T-cell (primary cell): ENCODE measurements at regions not wholly inside any gene's neighbourhood (a gene's known extent, or its start where the extent isn't known, plus 50 kb on each side); places are given as distances from the start of the nearest gene placed in this dataset.

Experiments
- ATAC-seq, 4 experiments: fragments of 200-7000 bp in 3 of 4; fragments of 150-1000 bp in 1 of 4; cut with Tn5 transposase; replicated peaks in 1 of 4; 1 replicate in 3 of 4; 2 replicates in 1 of 4; pipeline ENCODE4 v1.10.0; 2021; ENCODE audit warnings: moderate library complexity in 3 of 4, mild to moderate bottlenecking in 2 of 4, moderate number of reproducible peaks in 1 of 4
- CTCF ChIA-PET, 2 donors: fragments of 300-600 bp; sonication (Branson Sonifier 250); formaldehyde crosslinking; loops; one replicate each; lab custom pipeline; 2022; ENCODE audit warnings: antibody characterized with exemption in 2 of 2; lab: Charles Lee
- POLR2A ChIA-PET, 2 donors: fragments of 300-600 bp; sonication (Branson Sonifier 250); formaldehyde crosslinking; loops; one replicate each; lab custom pipeline; 2022; ENCODE audit warnings: antibody characterized with exemption in 2 of 2; lab: Charles Lee
- DNase-seq, 35 experiments: peaks; one replicate each; pipeline versions ENCODE4 v3.0.0 to v3.0.0-alpha.2; 2013 to 2023
- H3K27ac ChIP-seq: one replicate; pipeline ENCODE4 v1.5.1; 2013; ENCODE audit warnings: low read length
- H3K27me3 ChIP-seq, 2 experiments: replicated peaks in 1 of 2; 1 replicate in 1 of 2; 2 replicates in 1 of 2; pipeline versions ENCODE4 v1.6.1 to v1.7.0; 2013; ENCODE audit warnings: low read length in 1 of 2, mixed read lengths in 1 of 2; ENCODE audit not compliant: control insufficient read depth in 2 of 2, insufficient read depth in 2 of 2; ENCODE audit errors: extremely low read depth in 1 of 2
- H3K36me3 ChIP-seq, 2 donors: 1 replicate in 1 of 2; 2 replicates in 1 of 2; pipeline versions ENCODE4 v1.6.1 to v1.7.0; 2013; ENCODE audit warnings: low read length in 1 of 2; ENCODE audit not compliant: control insufficient read depth in 2 of 2, insufficient read depth in 1 of 2; ENCODE audit errors: extremely low read depth in 1 of 2
- H3K4me1 ChIP-seq, 2 experiments: 1 replicate in 1 of 2; 2 replicates in 1 of 2; pipeline versions ENCODE4 v1.6.1 to v1.7.0; 2013; ENCODE audit warnings: low read length in 2 of 2, mixed read lengths in 1 of 2; ENCODE audit not compliant: insufficient read depth in 2 of 2, control insufficient read depth in 1 of 2; ENCODE audit errors: extremely low read depth in 1 of 2
- H3K4me3 ChIP-seq, 2 donors: 1 replicate in 1 of 2; 2 replicates in 1 of 2; pipeline versions ENCODE4 v1.5.1 to v1.7.0; 2013; ENCODE audit warnings: mild to moderate bottlenecking in 2 of 2, low read length in 1 of 2, moderate library complexity in 1 of 2; ENCODE audit not compliant: control insufficient read depth in 1 of 2; ENCODE audit errors: extremely low read depth in 1 of 2
- H3K9me3 ChIP-seq: 2 replicates; pipeline ENCODE4 v1.7.0; 2013
- H3K27ac Mint-ChIP-seq, 2 donors: one replicate each; pipeline ENCODE4 v1.8.0; 2020 to 2021; ENCODE audit warnings: mild to moderate bottlenecking in 2 of 2, mixed read lengths in 2 of 2
- H3K27me3 Mint-ChIP-seq, 2 donors: one replicate each; pipeline ENCODE4 v1.8.0; 2021 to 2022; ENCODE audit warnings: mixed read lengths in 2 of 2
- H3K36me3 Mint-ChIP-seq: one replicate; pipeline ENCODE4 v1.8.0; 2021; ENCODE audit warnings: mixed read lengths
- H3K4me1 Mint-ChIP-seq, 3 donors: one replicate each; pipeline ENCODE4 v1.8.0; 2020 to 2022; ENCODE audit warnings: mixed read lengths in 3 of 3, mild to moderate bottlenecking in 1 of 3
- H3K4me3 Mint-ChIP-seq, 3 donors: one replicate each; pipeline ENCODE4 v1.8.0; 2020 to 2022; ENCODE audit warnings: mild to moderate bottlenecking in 3 of 3, mixed read lengths in 3 of 3, moderate library complexity in 3 of 3
- H3K9me3 Mint-ChIP-seq, 3 donors: one replicate each; pipeline ENCODE4 v1.8.0; 2020 to 2022; ENCODE audit warnings: mixed read lengths in 3 of 3

DNA sequence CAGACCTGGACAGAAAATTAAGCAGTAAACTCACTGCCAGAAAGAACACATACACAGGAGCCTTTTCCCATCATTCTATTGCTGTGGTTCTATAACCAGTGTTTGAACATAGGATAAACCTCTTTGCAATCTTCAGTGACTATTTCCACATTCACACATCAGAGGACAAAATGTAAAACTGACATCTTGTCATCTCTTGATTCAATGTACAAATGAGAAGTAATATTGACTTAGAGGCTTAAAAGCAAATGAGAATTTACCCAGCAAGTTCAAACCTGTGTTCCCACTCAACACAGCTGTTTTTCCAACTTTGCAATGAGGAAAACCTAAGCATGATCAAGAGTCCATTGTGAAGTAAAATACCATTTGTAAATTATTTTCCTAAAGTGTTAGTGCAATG lies 307.1 kb upstream of the CPXCR1 start:
- no peaks in the 10 kb centered on the region for H3K36me3 Mint-ChIP-seq
- H3K27me3 ChIP-seq = no peaks in the 10 kb centered on the region
- no peak for ATAC-seq
- no peak overlapping the region for H3K4me3 Mint-ChIP-seq
- H3K9me3 ChIP-seq = no peaks in the 10 kb centered on the region
- no peak overlapping the region for H3K4me3 ChIP-seq
- H3K4me1 ChIP-seq = no peaks in the 10 kb centered on the region
- CTCF ChIA-PET = no interaction called here
- H3K27ac ChIP-seq = no peak overlapping the region
- H3K4me1 Mint-ChIP-seq = no peaks in the 10 kb centered on the region
- no peaks in the 10 kb centered on the region for H3K36me3 ChIP-seq
- H3K27ac Mint-ChIP-seq = no peak overlapping the region
- no peaks in the 10 kb centered on the region for H3K27me3 Mint-ChIP-seq
- peaks cover 6 to 11% (median 10%) of the 10 kb centered on the region in 3 donors for H3K9me3 Mint-ChIP-seq
- POLR2A ChIA-PET = no interaction called here
- no peak for DNase-seq
